ENCODE measurements at regions not wholly inside any gene's neighbourhood (a gene's known extent, or its start where the extent isn't known, plus 50 kb on each side); places are given as distances from the start of the nearest gene placed in this dataset.

GRCh38 chr2:6236317-6236716, 544.1 kb downstream of the SOX11 start:
- DNase-seq (ENCODE audit: low read depth, low spot score) (no peak), ATAC-seq (no peak)
- Histone ChIP-seq H4K20me1 (ENCODE audit: insufficient read depth) (no peaks in the 10 kb centered on the region), H3K79me2 (ENCODE audit: insufficient read depth, low read length) (no peaks in the 10 kb centered on the region), H3K27me3 (ENCODE audit: insufficient read depth, low read length) (no peaks in the 10 kb centered on the region), H3K4me3 (replicated peaks in 1 of 2; ENCODE audit: low read depth in 1 of 2, low read length in 2 of 2) (no peak overlapping the region), H3K4me2 (ENCODE audit: low read length) (no peak overlapping the region), H3K4me1 (ENCODE audit: control insufficient read depth in 1 of 2, insufficient read depth in 2 of 2, low read length in 2 of 2) (no peaks in the 10 kb centered on the region), H3K9me3 (ENCODE audit: control insufficient read depth in 1 of 2, insufficient read depth in 1 of 2, low read depth in 1 of 2, low read length in 2 of 2) (peaks cover 12 to 30% of the 10 kb centered on the region in 2 experiments; a peak in 2 of 4 replicates), H3K9me2 (ENCODE audit: insufficient read depth) (no peaks in the 10 kb centered on the region), H3K9ac (ENCODE audit: low read length) (no peak overlapping the region), H2AFZ (ENCODE audit: low read depth, low read length, poor library complexity, severe bottlenecking) (no peak overlapping the region), H3K27ac (ENCODE audit: low read depth, low read length) (no peak overlapping the region), H3K36me3 (ENCODE audit: control insufficient read depth in 1 of 2, insufficient read depth in 2 of 2, low read length in 2 of 2) (no peaks in the 10 kb centered on the region)
- ChIA-PET POLR2A (no interaction called here), CTCF (no interaction called here), RAD21 (ENCODE audit: low non-redundant PET in 1 of 2, low total read pairs in 2 of 2, uncharacterized antibody in 2 of 2, unreplicated experiment in 2 of 2) (no interaction called here)
- TF ChIP-seq, protein P1, sequence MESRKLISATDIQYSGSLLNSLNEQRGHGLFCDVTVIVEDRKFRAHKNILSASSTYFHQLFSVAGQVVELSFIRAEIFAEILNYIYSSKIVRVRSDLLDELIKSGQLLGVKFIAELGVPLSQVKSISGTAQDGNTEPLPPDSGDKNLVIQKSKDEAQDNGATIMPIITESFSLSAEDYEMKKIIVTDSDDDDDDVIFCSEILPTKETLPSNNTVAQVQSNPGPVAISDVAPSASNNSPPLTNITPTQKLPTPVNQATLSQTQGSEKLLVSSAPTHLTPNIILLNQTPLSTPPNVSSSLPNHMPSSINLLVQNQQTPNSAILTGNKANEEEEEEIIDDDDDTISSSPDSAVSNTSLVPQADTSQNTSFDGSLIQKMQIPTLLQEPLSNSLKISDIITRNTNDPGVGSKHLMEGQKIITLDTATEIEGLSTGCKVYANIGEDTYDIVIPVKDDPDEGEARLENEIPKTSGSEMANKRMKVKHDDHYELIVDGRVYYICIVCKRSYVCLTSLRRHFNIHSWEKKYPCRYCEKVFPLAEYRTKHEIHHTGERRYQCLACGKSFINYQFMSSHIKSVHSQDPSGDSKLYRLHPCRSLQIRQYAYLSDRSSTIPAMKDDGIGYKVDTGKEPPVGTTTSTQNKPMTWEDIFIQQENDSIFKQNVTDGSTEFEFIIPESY (IDR thresholded peaks at IDR 0.05; ENCODE audit: extremely low read depth, insufficient replicate concordance, low read length) = no peak
- TF ChIP-seq ZFX (IDR thresholded peaks at IDR 0.05) (no peak), FOSL1 (IDR thresholded peaks at IDR 0.05; ENCODE audit: low read depth) (no peak), SRF (IDR thresholded peaks at IDR 0.05; ENCODE audit: low read depth) (no peak), RAD21 (IDR thresholded peaks at IDR 0.05; ENCODE audit: low read depth) (no peak), YY1 (IDR thresholded peaks at IDR 0.05; ENCODE audit: extremely low read depth, insufficient replicate concordance, low read depth, low read length) (no peak), SP1 (IDR thresholded peaks at IDR 0.05; ENCODE audit: low read depth) (no peak), TCF7L2 (IDR thresholded peaks at IDR 0.05; ENCODE audit: borderline replicate concordance, extremely low read depth, insufficient read depth, insufficient read length) (no peak), ATF3 (IDR thresholded peaks at IDR 0.05) (no peak), EZH2phosphoT487 (IDR thresholded peaks at IDR 0.05; ENCODE audit: borderline replicate concordance) (no peak), POLR2AphosphoS5 (IDR thresholded peaks at IDR 0.05; ENCODE audit: low read depth, low read length) (no peak), CEBPB (IDR thresholded peaks at IDR 0.05; ENCODE audit: low read depth) (no peak), CBX3 (IDR thresholded peaks at IDR 0.05; ENCODE audit: low read depth) (no peak), EGR1 (IDR thresholded peaks at IDR 0.05; ENCODE audit: low read depth) (no peak), ZNF274 (IDR thresholded peaks at IDR 0.05; ENCODE audit: low read depth, low read length) (no peak), POLR2A (IDR thresholded peaks at IDR 0.05; ENCODE audit: borderline replicate concordance, extremely low read depth, insufficient read depth, insufficient read length) (no peak), ELF1 (IDR thresholded peaks at IDR 0.05; ENCODE audit: borderline replicate concordance, low read depth) (no peak), EZH2 (IDR thresholded peaks at IDR 0.05) (no peak)
- TF ChIP-seq, protein P2, sequence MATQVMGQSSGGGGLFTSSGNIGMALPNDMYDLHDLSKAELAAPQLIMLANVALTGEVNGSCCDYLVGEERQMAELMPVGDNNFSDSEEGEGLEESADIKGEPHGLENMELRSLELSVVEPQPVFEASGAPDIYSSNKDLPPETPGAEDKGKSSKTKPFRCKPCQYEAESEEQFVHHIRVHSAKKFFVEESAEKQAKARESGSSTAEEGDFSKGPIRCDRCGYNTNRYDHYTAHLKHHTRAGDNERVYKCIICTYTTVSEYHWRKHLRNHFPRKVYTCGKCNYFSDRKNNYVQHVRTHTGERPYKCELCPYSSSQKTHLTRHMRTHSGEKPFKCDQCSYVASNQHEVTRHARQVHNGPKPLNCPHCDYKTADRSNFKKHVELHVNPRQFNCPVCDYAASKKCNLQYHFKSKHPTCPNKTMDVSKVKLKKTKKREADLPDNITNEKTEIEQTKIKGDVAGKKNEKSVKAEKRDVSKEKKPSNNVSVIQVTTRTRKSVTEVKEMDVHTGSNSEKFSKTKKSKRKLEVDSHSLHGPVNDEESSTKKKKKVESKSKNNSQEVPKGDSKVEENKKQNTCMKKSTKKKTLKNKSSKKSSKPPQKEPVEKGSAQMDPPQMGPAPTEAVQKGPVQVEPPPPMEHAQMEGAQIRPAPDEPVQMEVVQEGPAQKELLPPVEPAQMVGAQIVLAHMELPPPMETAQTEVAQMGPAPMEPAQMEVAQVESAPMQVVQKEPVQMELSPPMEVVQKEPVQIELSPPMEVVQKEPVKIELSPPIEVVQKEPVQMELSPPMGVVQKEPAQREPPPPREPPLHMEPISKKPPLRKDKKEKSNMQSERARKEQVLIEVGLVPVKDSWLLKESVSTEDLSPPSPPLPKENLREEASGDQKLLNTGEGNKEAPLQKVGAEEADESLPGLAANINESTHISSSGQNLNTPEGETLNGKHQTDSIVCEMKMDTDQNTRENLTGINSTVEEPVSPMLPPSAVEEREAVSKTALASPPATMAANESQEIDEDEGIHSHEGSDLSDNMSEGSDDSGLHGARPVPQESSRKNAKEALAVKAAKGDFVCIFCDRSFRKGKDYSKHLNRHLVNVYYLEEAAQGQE (IDR thresholded peaks at IDR 0.05; ENCODE audit: low read depth) = no peak
- intact Hi-C loops (cut with micrococcal nuclease) = no loop called here
- no TSS peak for BruUV-seq (replicated peaks)

Measured in HCT116 (cell line).